K562 (cell line): ENCODE measurements at regions not wholly inside any gene's neighbourhood (a gene's known extent, or its start where the extent isn't known, plus 50 kb on each side); places are given as distances from the start of the nearest gene placed in this dataset.

Source experiments
- ATAC-seq: fragments of 200-7000 bp; cut with Tn5 transposase; 3 replicates; pipeline ENCODE4 v1.9.1; 2020; ENCODE audit warnings: moderate library complexity
- BruUV-seq: library from RNA; stranded (reverse); fragments of 400-500 nt; replicated peaks from 2 replicates; lab custom pipeline; 2021; lab: Mats Ljungman, UMichigan
- CTCF ChIA-PET: fragments of 300-600 bp; formaldehyde crosslinking; extraction: SDS; loops from one replicate; lab custom pipeline; 2021; ENCODE audit warnings: low intra/inter-chr PET ratio; lab: Yijun Ruan, JAX
- POLR2A ChIA-PET: fragments of 300-600, 350-650 bp; sonication (Branson Sonifier 250); formaldehyde crosslinking; extraction: SDS; loops from one replicate; lab custom pipeline; 2021; ENCODE audit warnings: antibody characterized with exemption, inconsistent platforms; lab: Yijun Ruan, JAX
- DNase-seq, 4 experiments: peaks; one replicate each; pipeline versions ENCODE4 v3.0.0 to v3.0.0-alpha.2; 2011 to 2018; ENCODE audit warnings: low spot score in 3 of 4, mixed read lengths in 3 of 4; ENCODE audit errors: extremely low read depth in 1 of 4
- FAIRE-seq: peaks from 2 replicates; lab custom pipeline; 2011; peaks lifted over from hg19 to GRCh38; lab: Jason Lieb, UNC
- H2AFZ ChIP-seq: 2 replicates; pipeline ENCODE4 v1.6.0; 2011; ENCODE audit warnings: low read depth, low read length, control low read depth, inconsistent platforms
- H3K27ac ChIP-seq: fragments of 200-600 bp; 3 replicates; pipeline ENCODE4 v1.8.0; 2011; ENCODE audit warnings: low read depth, mild to moderate bottlenecking, control low read depth, inconsistent platforms, low read length, moderate library complexity, mixed read lengths; ENCODE audit errors: extremely low read depth
- H3K27me3 ChIP-seq, 2 experiments: fragments of 300-600 bp in 1 of 2; 2 replicates in 1 of 2; 3 replicates in 1 of 2; pipeline versions ENCODE4 v1.6.0 to v1.8.0; 2011; ENCODE audit warnings: inconsistent platforms in 2 of 2, low read length in 2 of 2, mild to moderate bottlenecking in 1 of 2, mixed read lengths in 1 of 2, moderate library complexity in 1 of 2; ENCODE audit not compliant: control insufficient read depth in 2 of 2, insufficient read depth in 2 of 2
- H3K36me3 ChIP-seq: fragments of 300-600 bp; 3 replicates; pipeline ENCODE4 v1.8.0; 2011; ENCODE audit warnings: mild to moderate bottlenecking, low read length, inconsistent platforms; ENCODE audit not compliant: control insufficient read depth, insufficient read depth
- H3K4me1 ChIP-seq, 2 experiments: fragments of 200-600 bp in 1 of 2; replicated peaks in 1 of 2; 2 replicates in 1 of 2; 3 replicates in 1 of 2; pipeline versions ENCODE4 v1.5.1 to v1.8.0; 2011; ENCODE audit warnings: inconsistent platforms in 2 of 2, low read length in 2 of 2, mild to moderate bottlenecking in 1 of 2, mixed read lengths in 1 of 2, moderate library complexity in 1 of 2; ENCODE audit not compliant: control insufficient read depth in 2 of 2, insufficient read depth in 2 of 2
- H3K4me2 ChIP-seq: 2 replicates; pipeline ENCODE4 v1.6.1; 2011; ENCODE audit warnings: low read length, control low read depth, inconsistent platforms, mixed read lengths; ENCODE audit not compliant: insufficient read depth
- H3K4me3 ChIP-seq: fragments of 200-600 bp; sonication (generic), shearing (Covaris generic); 2 replicates; pipeline ENCODE4 v1.5.1; 2016; ENCODE audit warnings: control low read depth, inconsistent platforms
- H3K79me2 ChIP-seq: fragments of 200-600 bp; 3 replicates; pipeline ENCODE4 v1.8.0; 2011; ENCODE audit warnings: low read length, inconsistent platforms; ENCODE audit not compliant: control insufficient read depth, insufficient read depth
- H3K9ac ChIP-seq, 2 experiments: 2 replicates each; pipeline versions ENCODE4 v1.6.0 to v1.6.1; 2011; ENCODE audit warnings: low read depth in 2 of 2, low read length in 2 of 2, control low read depth in 1 of 2, inconsistent platforms in 1 of 2, mild to moderate bottlenecking in 1 of 2, mixed read lengths in 1 of 2; ENCODE audit not compliant: insufficient read depth in 1 of 2
- H3K9me1 ChIP-seq: one replicate; pipeline ENCODE4 v1.6.0; 2011; ENCODE audit warnings: inconsistent platforms, mild to moderate bottlenecking, low read length, moderate library complexity; ENCODE audit not compliant: control insufficient read depth, insufficient read depth
- H3K9me3 ChIP-seq: replicated peaks from 2 replicates; pipeline ENCODE4 v1.5.1; 2011; ENCODE audit warnings: low read depth, low read length, inconsistent platforms; ENCODE audit not compliant: control insufficient read depth, insufficient read depth
- H4K20me1 ChIP-seq: replicated peaks from 2 replicates; pipeline ENCODE4 v1.6.1; 2011; ENCODE audit warnings: low read length, inconsistent platforms, mixed read lengths; ENCODE audit not compliant: control insufficient read depth, insufficient read depth
- CXXC5 ChIP-seq: fragments of 250-450 bp; sonication (Bioruptor Pico); IDR thresholded peaks from 2 replicates; pipeline ENCODE4 v1.8.0; 2022; ENCODE audit warnings: inconsistent platforms, mild to moderate bottlenecking, moderate library complexity
- E2F5 ChIP-seq: sonication (generic); formaldehyde crosslinking; IDR thresholded peaks from 2 replicates; pipeline ENCODE4 v1.8.0; 2022; ENCODE audit warnings: mild to moderate bottlenecking, missing genetic modification reagents
- ESRRA ChIP-seq: fragments of 450-650 bp; IDR thresholded peaks from 2 replicates; pipeline ENCODE4 v1.6.1; 2014; ENCODE audit warnings: low read depth, mild to moderate bottlenecking, moderate library complexity, borderline replicate concordance
- JUN ChIP-seq, 2 experiments: sonication (generic) in 1 of 2; formaldehyde crosslinking in 1 of 2; IDR thresholded peaks; 2 replicates each; pipeline versions ENCODE4 v1.6.1 to v1.8.0; 2012 to 2022; ENCODE audit warnings: borderline replicate concordance in 2 of 2, mild to moderate bottlenecking in 2 of 2, improper control_type of control experiment in 1 of 2, low read depth in 1 of 2, low read length in 1 of 2, missing genetic modification reagents in 1 of 2
- KDM2B ChIP-seq: fragments of 250-450 bp; sonication (Bioruptor Pico); IDR thresholded peaks from 2 replicates; pipeline ENCODE4 v1.8.0; 2021; ENCODE audit warnings: mild to moderate bottlenecking, moderate library complexity
- KLF13 ChIP-seq: fragments of 450-650 bp; IDR thresholded peaks from 2 replicates; pipeline ENCODE4 v1.6.1; 2016; ENCODE audit warnings: missing genetic modification characterization, low read depth, mild to moderate bottlenecking, missing compliant biosample characterization, moderate library complexity, borderline replicate concordance
- MTF1 ChIP-seq: fragments of 250-450 bp; sonication (Bioruptor Pico); IDR thresholded peaks from 2 replicates; pipeline ENCODE4 v1.9.0; 2021; ENCODE audit warnings: moderate library complexity, mild to moderate bottlenecking, inconsistent platforms, borderline replicate concordance
- NR2F6 ChIP-seq: fragments of 450-650 bp; formaldehyde crosslinking; IDR thresholded peaks from 2 replicates; pipeline ENCODE4 v1.4.0; 2020; ENCODE audit warnings: mild to moderate bottlenecking
- PML ChIP-seq: IDR thresholded peaks from 2 replicates; pipeline ENCODE4 v1.6.1; 2012; ENCODE audit warnings: low read length, inconsistent platforms
- PYGO2 ChIP-seq: fragments of 450-650 bp; IDR thresholded peaks from 2 replicates; pipeline ENCODE4 v1.6.1; 2016; ENCODE audit warnings: mild to moderate bottlenecking, missing genetic modification characterization, moderate library complexity, missing compliant biosample characterization
- RBM22 ChIP-seq: fragments of 200-400 bp; formaldehyde crosslinking; IDR thresholded peaks from 2 replicates; pipeline ENCODE4 v1.6.1; 2018; ENCODE audit warnings: low read length, low read depth; ENCODE audit not compliant: poor library complexity, severe bottlenecking
- RUNX1 ChIP-seq: sonication (generic); IDR thresholded peaks from 2 replicates; pipeline ENCODE4 v1.6.1; 2016; ENCODE audit warnings: antibody characterized with exemption, low read depth
- TBL1XR1 ChIP-seq, 2 experiments: IDR thresholded peaks; 2 replicates each; pipeline ENCODE4 v1.6.1; 2012; ENCODE audit warnings: improper control_type of control experiment in 2 of 2, low read length in 2 of 2, mild to moderate bottlenecking in 1 of 2
- TFAP4 ChIP-seq: sonication (generic); formaldehyde crosslinking; IDR thresholded peaks from 2 replicates; pipeline ENCODE4 v1.8.0; 2022; ENCODE audit warnings: missing genetic modification reagents, mild to moderate bottlenecking, moderate library complexity, borderline replicate concordance
- ZBTB12 ChIP-seq: fragments of 250-450 bp; sonication (Bioruptor Pico); IDR thresholded peaks from 2 replicates; pipeline ENCODE4 v1.4.0; 2020
- ZEB2 ChIP-seq: fragments of 450-650 bp; IDR thresholded peaks from 2 replicates; pipeline ENCODE4 v1.6.1; 2016
- ZNF212 ChIP-seq: fragments of 450-650 bp; formaldehyde crosslinking; IDR thresholded peaks from 2 replicates; pipeline ENCODE4 v1.4.0; 2020; ENCODE audit warnings: mild to moderate bottlenecking
- ZNF253 ChIP-seq: fragments of 250-450 bp; sonication (Bioruptor Pico); conservative IDR thresholded peaks from 2 replicates; pipeline ENCODE4 v1.6.1; 2021; ENCODE audit warnings: mild to moderate bottlenecking
- ZNF277 ChIP-seq: fragments of 250-450 bp; sonication (Bioruptor Pico); IDR thresholded peaks from 2 replicates; pipeline ENCODE4 v1.8.0; 2022; ENCODE audit warnings: inconsistent platforms, mild to moderate bottlenecking, moderate library complexity, borderline replicate concordance
- WGBS: fragments of 100-300 bp; shearing (Covaris generic); methylation state at CpG from one replicate; pipeline ENCODE4 v1.1.6; 2016; ENCODE audit warnings: low coverage, mixed read lengths; ENCODE audit not compliant: insufficient coverage; ENCODE audit errors: missing lambda C conversion rate; 5-methylcytosine and 5-hydroxymethylcytosine counted together
- in situ Hi-C: fragments of 300-500 bp; cut with MboI; formaldehyde crosslinking; loops from 4 replicates; pipeline ENCODE4 v1.15.0; 2018; ENCODE audit warnings: inconsistent platforms, mixed read lengths
- intact Hi-C: fragments of 100-400 bp; cut with micrococcal nuclease; formaldehyde crosslinking; loops from 2 replicates; pipeline ENCODE4 v1.14.2; 2022

- TF ChIP-seq RUNX1, result no peak
- TF ChIP-seq PML, result no peak
- TF ChIP-seq ZNF253, result no peak
- TF ChIP-seq ZNF212 (CRISPR knock-in tag), result no peak
- no peak for TF ChIP-seq ESRRA
Observed at GRCh38 chr11:128315933-128316332, 271.4 kb downstream of the ETS1 start (continued).

GRCh38 chr11:128313931-128314330, 273.4 kb downstream of the ETS1 start:
- no peak overlapping the region for H3K4me3 ChIP-seq
- intact Hi-C loops (no loop called here), in situ Hi-C loops (no loop called here)
- no peaks in the 10 kb centered on the region for H3K79me2 ChIP-seq
- no peaks in the 10 kb centered on the region for H3K36me3 ChIP-seq
- no peak overlapping the region for H3K4me2 ChIP-seq
- DNase-seq (no peak), FAIRE-seq (no peak), ATAC-seq (no peak)
- ChIA-PET POLR2A (no interaction called here), CTCF (no interaction called here)
- BruUV-seq, result no TSS peak
- no peaks in the 10 kb centered on the region for H4K20me1 ChIP-seq
- 0% methylated on average over 1 of the region's 1 CpG for WGBS
- no peaks in the 10 kb centered on the region for H3K4me1 ChIP-seq
- H3K9ac ChIP-seq, result no peak overlapping the region
- no peaks in the 10 kb centered on the region for H3K9me3 ChIP-seq
- no peaks in the 10 kb centered on the region for H3K27me3 ChIP-seq
- H3K9me1 ChIP-seq, result no peaks in the 10 kb centered on the region
- no peak overlapping the region for H2AFZ ChIP-seq
- no peak overlapping the region for H3K27ac ChIP-seq
- no peak for TF ChIP-seq TFAP4
- no peak for TF ChIP-seq ZBTB12 (CRISPR knock-in tag)
- no peak for TF ChIP-seq TBL1XR1 (IDR thresholded peaks at IDR 0.05; ENCODE audit: low read length in 2 of 2)
- TF ChIP-seq PYGO2, result no peak
- no peak for TF ChIP-seq E2F5
- no peak for TF ChIP-seq KLF13 (tag)
- TF ChIP-seq MTF1, result no peak
- no peak for TF ChIP-seq RBM22
- TF ChIP-seq ZEB2, result no peak
- TF ChIP-seq ZNF277, result no peak
- TF ChIP-seq CXXC5 (CRISPR knock-in tag), result no peak
- no peak for TF ChIP-seq KDM2B (CRISPR knock-in tag)
- TF ChIP-seq JUN (IDR thresholded peaks at IDR 0.05; ENCODE audit: borderline replicate concordance, low read depth, low read length), result no peak
- TF ChIP-seq JUN (CRISPR knock-in tag; IDR thresholded peaks at IDR 0.05; ENCODE audit: borderline replicate concordance), result no peak
- TF ChIP-seq NR2F6, result no peak
